ENCODE measurements at regions not wholly inside any gene's neighbourhood (a gene's known extent, or its start where the extent isn't known, plus 50 kb on each side); places are given as distances from the start of the nearest gene placed in this dataset.

DNA sequence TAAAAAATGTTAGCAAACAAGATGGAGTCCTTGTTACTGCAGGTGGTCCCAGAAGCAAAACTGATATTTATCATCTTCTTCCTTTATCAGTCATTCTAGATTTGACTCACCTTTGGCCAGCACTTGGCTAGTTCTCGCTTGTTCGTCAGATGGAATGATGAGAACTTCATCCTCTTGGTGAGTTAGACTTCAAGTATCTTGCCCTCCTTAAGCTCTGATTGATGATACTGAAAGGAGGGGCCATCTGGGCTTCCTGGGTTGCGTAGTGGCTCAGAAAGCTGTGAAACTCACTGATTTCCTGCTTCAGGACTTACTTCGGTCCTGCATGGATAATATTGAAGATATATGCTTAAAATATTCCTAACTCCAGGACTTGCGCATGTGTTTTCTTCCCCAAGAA is 1248.2 kb upstream of the CDH9 start:
- no peaks in the 10 kb centered on the region for H3K4me1 Mint-ChIP-seq
- H3K27ac Mint-ChIP-seq, result no peak overlapping the region
- H3K9me3 Mint-ChIP-seq, result no peaks in the 10 kb centered on the region
- TF ChIP-seq, protein P1, sequence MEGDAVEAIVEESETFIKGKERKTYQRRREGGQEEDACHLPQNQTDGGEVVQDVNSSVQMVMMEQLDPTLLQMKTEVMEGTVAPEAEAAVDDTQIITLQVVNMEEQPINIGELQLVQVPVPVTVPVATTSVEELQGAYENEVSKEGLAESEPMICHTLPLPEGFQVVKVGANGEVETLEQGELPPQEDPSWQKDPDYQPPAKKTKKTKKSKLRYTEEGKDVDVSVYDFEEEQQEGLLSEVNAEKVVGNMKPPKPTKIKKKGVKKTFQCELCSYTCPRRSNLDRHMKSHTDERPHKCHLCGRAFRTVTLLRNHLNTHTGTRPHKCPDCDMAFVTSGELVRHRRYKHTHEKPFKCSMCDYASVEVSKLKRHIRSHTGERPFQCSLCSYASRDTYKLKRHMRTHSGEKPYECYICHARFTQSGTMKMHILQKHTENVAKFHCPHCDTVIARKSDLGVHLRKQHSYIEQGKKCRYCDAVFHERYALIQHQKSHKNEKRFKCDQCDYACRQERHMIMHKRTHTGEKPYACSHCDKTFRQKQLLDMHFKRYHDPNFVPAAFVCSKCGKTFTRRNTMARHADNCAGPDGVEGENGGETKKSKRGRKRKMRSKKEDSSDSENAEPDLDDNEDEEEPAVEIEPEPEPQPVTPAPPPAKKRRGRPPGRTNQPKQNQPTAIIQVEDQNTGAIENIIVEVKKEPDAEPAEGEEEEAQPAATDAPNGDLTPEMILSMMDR (IDR thresholded peaks at IDR 0.05; ENCODE audit: unreplicated experiment in 3 of 3), result no peak
- H3K27me3 Mint-ChIP-seq (ENCODE audit: low read depth), result no peaks in the 10 kb centered on the region
- no peaks in the 10 kb centered on the region for H3K36me3 Mint-ChIP-seq (ENCODE audit: low read depth)
- H3K4me3 Mint-ChIP-seq, result no peak overlapping the region

DNA sequence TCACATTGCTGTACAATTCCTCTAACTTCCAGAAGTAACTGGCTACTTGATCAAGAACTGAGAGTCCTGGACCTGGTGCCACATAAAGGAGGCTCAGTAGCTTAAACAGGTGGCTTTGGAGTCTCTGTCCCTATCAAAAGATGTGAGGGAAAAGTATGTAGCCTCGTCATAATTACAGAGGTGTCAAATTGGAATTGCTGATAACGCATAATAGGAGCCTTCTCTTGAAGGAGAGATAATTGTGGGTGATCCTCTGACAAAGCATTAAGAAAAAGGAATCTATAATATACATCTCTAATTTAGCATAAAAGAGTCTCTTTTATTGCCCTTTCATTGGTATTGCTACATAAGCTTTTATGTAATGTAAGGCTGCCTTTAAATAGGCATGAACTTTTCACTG is 1246.4 kb upstream of the CDH9 start:
- Mint-ChIP-seq H3K4me1 (no peaks in the 10 kb centered on the region), H3K27me3 (ENCODE audit: low read depth) (no peaks in the 10 kb centered on the region), H3K27ac (no peak overlapping the region), H3K36me3 (ENCODE audit: low read depth) (no peaks in the 10 kb centered on the region), H3K4me3 (no peak overlapping the region), H3K9me3 (no peaks in the 10 kb centered on the region)
- TF ChIP-seq, protein P1 (IDR thresholded peaks at IDR 0.05; ENCODE audit: unreplicated experiment in 3 of 3), result no peak

DNA sequence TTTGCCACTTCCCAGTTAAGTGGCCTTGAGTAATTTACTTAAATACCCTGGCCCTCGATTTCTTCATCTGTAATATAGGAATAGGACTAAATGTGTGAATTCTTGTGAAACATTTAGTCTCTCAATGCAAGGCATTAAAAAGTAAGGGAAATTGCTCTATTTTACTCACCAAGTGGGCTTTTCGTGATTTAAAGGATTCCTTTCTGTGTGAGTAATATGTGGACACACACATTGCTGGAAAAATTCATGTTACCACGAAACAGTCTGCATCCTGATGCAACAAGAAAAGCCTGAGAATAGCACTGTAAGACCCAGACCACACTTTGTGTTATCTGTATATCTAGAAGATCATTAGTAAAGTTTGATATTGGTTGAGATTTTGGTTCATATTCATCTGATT is 1243.0 kb upstream of the CDH9 start:
- no peaks in the 10 kb centered on the region for H3K9me3 Mint-ChIP-seq
- no peaks in the 10 kb centered on the region for H3K27me3 Mint-ChIP-seq (ENCODE audit: low read depth)
- no peaks in the 10 kb centered on the region for H3K4me1 Mint-ChIP-seq
- TF ChIP-seq, protein P1 (IDR thresholded peaks at IDR 0.05; ENCODE audit: unreplicated experiment in 3 of 3), result no peak
- no peak overlapping the region for H3K4me3 Mint-ChIP-seq
- H3K36me3 Mint-ChIP-seq (ENCODE audit: low read depth), result no peaks in the 10 kb centered on the region
- H3K27ac Mint-ChIP-seq, result no peak overlapping the region

DNA sequence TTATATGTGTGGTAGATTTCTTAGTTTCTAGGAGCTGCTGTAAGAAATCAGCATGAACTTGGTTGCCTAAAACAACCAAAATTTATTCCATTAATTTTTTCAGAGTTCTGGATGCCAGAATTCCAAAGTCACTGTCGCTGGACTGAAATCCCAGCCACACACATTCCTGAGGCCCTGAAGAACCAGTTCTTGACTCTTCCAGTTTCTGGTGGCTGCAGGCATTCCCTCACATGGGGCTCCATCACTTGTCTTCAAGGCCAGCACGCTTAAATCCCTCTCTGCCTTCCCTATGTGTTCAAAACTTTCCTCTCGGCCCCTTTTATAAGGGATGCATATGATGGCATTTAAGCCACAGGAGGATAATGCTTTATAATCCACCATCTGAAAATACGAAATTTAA is 1237.5 kb upstream of the CDH9 start:
- Mint-ChIP-seq H3K4me1 (no peaks in the 10 kb centered on the region), H3K9me3 (peaks cover 7% of the 10 kb centered on the region), H3K36me3 (ENCODE audit: low read depth) (no peaks in the 10 kb centered on the region), H3K27me3 (ENCODE audit: low read depth) (no peaks in the 10 kb centered on the region), H3K4me3 (no peak overlapping the region), H3K27ac (no peak overlapping the region)
- TF ChIP-seq, protein P1 (IDR thresholded peaks at IDR 0.05; ENCODE audit: unreplicated experiment in 3 of 3), result no peak

DNA sequence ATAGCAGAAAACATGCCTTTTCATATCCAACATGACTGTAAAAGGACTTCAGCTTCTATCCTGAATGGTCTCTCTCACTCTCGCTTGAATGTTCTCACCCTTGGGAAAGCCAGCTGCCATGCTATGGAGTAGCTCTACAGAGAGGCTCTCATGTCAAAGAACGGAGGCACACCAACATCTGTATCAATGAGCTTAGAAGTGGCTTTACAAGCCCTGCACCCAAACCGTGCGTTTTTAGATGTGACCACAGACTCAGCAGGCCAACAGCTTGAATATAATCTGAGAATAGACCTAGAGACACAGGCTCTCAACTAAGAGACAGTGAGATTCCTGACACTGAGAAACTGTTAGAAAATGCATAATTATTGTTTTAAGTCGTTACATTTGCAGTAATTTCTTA is 1231.6 kb upstream of the CDH9 start:
- Mint-ChIP-seq H3K4me1 (no peaks in the 10 kb centered on the region), H3K4me3 (no peak overlapping the region), H3K36me3 (ENCODE audit: low read depth) (no peaks in the 10 kb centered on the region), H3K9me3 (peaks cover 7% of the 10 kb centered on the region), H3K27me3 (ENCODE audit: low read depth) (no peaks in the 10 kb centered on the region), H3K27ac (no peak overlapping the region)
- TF ChIP-seq, protein P1 (IDR thresholded peaks at IDR 0.05; ENCODE audit: unreplicated experiment in 3 of 3), result no peak

DNA sequence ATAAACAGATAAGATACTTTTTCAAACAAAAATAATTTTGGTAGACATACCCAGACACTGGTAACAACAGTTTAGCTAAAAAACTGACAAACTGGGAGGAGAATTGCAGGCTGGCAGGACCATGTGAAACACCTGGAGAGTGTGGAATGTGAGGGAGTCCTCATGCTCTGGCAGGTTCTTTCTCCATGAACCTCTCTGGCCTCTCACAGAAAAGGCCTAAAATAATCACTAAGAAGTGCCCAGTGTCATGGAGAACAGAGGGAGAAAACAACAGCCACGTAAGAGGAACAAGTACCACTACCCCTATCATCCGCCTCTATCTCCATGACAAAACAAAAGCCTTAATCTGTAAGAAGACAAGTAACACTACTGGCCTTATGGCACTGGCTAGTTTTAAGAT is 1227.5 kb upstream of the CDH9 start:
- Mint-ChIP-seq H3K27ac (no peak overlapping the region), H3K4me3 (no peak overlapping the region), H3K9me3 (no peaks in the 10 kb centered on the region), H3K4me1 (no peaks in the 10 kb centered on the region), H3K36me3 (ENCODE audit: low read depth) (no peaks in the 10 kb centered on the region), H3K27me3 (ENCODE audit: low read depth) (no peaks in the 10 kb centered on the region)
- TF ChIP-seq, protein P1 (IDR thresholded peaks at IDR 0.05; ENCODE audit: unreplicated experiment in 3 of 3), result no peak

Measured in nephron (organoid).